Cardiac fibroblast (primary cell): ENCODE measurements at regions not wholly inside any gene's neighbourhood (a gene's known extent, or its start where the extent isn't known, plus 50 kb on each side); places are given as distances from the start of the nearest gene placed in this dataset.

Experiments used
- DNase-seq, 2 donors: peaks; one replicate each; pipeline versions ENCODE4 v3.0.0 to v3.0.0-alpha.2; 2010; ENCODE audit warnings: low read depth in 2 of 2
- H3K4me3 ChIP-seq, 2 donors: replicated peaks in 1 of 2; 1 replicate in 1 of 2; 2 replicates in 1 of 2; pipeline ENCODE4 v1.5.1; 2011; ENCODE audit warnings: low read depth in 2 of 2, low read length in 2 of 2, mild to moderate bottlenecking in 2 of 2, moderate library complexity in 1 of 2
- CTCF ChIP-seq: IDR thresholded peaks from one replicate; pipeline ENCODE4 v1.5.1; 2011; ENCODE audit warnings: low read depth, mild to moderate bottlenecking, low read length, inconsistent platforms

- no peak for DNase-seq
- no peak for TF ChIP-seq CTCF
- H3K4me3 ChIP-seq, result no peak overlapping the region
Measured at GRCh38 chr5:97891971-97892370, 708.9 kb upstream of the RIOK2 start.

- no peak overlapping the region for H3K4me3 ChIP-seq
- no peak for TF ChIP-seq CTCF
- no peak for DNase-seq
Measured at GRCh38 chr5:97903742-97904141, 720.7 kb upstream of the RIOK2 start.

DNA sequence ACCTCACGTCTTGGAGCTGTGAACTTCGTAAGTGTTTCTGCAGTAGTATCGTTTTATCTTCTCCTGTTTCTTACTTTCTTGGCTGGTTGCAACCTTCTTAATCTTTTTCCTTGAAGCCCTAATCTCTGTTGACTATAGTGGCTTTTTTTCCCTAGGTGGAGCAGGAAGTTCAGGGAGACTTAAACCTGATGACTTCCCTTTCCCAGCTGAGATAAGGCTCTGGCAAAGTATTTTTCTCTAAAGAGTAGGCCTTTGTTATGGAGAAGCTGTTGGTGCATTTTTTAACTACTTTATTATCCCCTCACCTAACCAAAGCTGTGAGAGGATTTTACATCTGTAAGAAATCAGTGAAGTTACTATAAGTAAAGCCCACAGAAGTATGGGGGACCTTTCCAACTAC is 723.1 kb upstream of the RIOK2 start:
- TF ChIP-seq CTCF, result no peak
- H3K4me3 ChIP-seq, result no peak overlapping the region
- no peak for DNase-seq

- DNase-seq, result no peak
- no peak overlapping the region for H3K4me3 ChIP-seq
- TF ChIP-seq CTCF, result no peak
Measured at GRCh38 chr5:97907646-97908400, 724.8 kb upstream of the RIOK2 start.

- DNase-seq, result no peak
- H3K4me3 ChIP-seq, result no peak overlapping the region
- TF ChIP-seq CTCF, result no peak
Measured at GRCh38 chr5:97909541-97909940, 726.5 kb upstream of the RIOK2 start.

DNA sequence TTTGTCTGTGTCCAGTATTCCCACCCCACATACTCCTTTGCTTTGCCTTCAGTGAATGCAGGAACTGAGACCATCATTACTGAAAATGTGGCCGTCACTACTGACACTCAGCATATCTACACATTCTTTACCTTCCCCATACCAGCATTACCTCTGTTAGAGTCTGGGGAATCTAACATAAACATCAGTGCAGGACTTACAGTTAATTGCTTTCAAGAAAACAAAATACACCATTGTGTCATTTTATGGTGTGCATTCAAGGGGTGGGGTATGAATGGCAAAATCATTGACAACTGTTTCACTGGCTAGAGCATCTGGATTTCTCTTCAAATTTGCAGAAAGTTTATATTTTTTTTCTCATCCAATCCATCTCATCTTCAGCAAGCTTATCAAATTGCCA is 731.4 kb upstream of the RIOK2 start:
- H3K4me3 ChIP-seq, result no peak overlapping the region
- no peak for TF ChIP-seq CTCF
- no peak for DNase-seq

DNA sequence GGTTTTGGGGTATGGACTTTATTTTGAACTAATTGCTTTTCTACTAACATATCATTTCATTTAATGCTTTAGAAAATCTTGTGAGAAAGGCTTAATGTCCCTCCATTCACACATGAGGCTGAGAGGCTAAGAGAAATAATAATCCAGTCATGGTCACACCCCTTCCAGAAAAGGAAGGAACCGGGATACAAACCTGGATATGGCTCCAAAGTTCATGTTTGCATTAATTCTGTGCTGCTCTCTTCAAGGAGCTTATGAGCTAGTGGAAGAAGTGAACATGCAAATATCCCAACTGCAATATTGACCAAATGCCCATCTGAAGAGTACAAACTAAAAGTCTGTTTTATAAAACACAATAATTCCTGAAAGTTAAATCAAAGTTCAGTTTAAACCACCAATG is 732.1 kb upstream of the RIOK2 start:
- no peak for DNase-seq
- TF ChIP-seq CTCF, result no peak
- H3K4me3 ChIP-seq, result no peak overlapping the region
